ENCODE measurements at regions not wholly inside any gene's neighbourhood (a gene's known extent, or its start where the extent isn't known, plus 50 kb on each side); places are given as distances from the start of the nearest gene placed in this dataset.

DNA sequence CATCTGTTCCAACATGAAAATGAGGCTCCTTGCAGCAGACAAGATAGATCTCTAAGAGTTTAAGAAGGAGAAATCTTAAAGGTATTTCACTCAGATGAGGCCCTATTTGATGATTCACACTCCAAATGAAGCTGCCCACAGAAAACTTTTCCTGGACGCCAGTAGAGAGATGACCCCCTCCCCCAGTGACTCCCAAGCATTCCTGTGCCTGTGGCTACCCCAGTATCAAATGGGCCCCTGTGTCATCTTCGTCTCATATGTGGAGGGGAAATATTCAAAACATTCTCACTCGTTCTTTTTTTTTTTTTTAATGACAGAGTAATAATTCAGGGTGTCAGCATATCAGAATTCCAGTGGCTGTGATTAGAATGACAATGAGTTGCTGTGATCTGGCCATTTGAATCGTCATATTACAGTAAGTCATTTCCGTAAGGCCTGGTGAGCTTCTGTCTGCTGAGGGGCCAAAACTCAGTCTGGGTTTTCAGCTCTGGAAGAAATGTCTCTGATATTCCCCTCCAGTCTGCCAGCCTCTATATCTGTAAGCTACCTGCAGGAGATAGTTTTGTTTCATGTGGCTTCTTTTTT is 194.7 kb downstream of the URI1 start:
- CTCF ChIA-PET = no interaction called here
- SMC1A ChIA-PET (ENCODE audit: uncharacterized antibody, unreplicated experiment) = no interaction called here
- POLR2A ChIA-PET = no interaction called here
- Histone ChIP-seq H3K4me3 (no peak overlapping the region), H4K20me1 (ENCODE audit: control insufficient read depth, insufficient read depth) (no peaks in the 10 kb centered on the region), H3K36me3 (ENCODE audit: control insufficient read depth in 2 of 2, insufficient read depth in 2 of 2, low read length in 1 of 2) (no peaks in the 10 kb centered on the region), H3K4me1 (ENCODE audit: control insufficient read depth, insufficient read depth, low read length) (no peaks in the 10 kb centered on the region), H3K79me2 (ENCODE audit: control insufficient read depth, insufficient read depth, low read length) (no peaks in the 10 kb centered on the region), H3K4me2 (ENCODE audit: control insufficient read depth, insufficient read depth) (no peak overlapping the region), H2AFZ (ENCODE audit: control insufficient read depth, low read depth, low read length) (no peak overlapping the region), H3K9me3 (replicated peaks; ENCODE audit: control insufficient read depth, insufficient read depth, low read length) (no peaks in the 10 kb centered on the region), H3K27ac (ENCODE audit: control insufficient read depth, insufficient read depth) (no peak overlapping the region), H3K9ac (ENCODE audit: control insufficient read depth, insufficient read depth, low read length) (no peak overlapping the region), H3K27me3 (replicated peaks in 1 of 2; ENCODE audit: control insufficient read depth in 2 of 2, insufficient read depth in 2 of 2, low read length in 1 of 2) (no peaks in the 10 kb centered on the region; a peak in 1 of 4 replicates)
- ATAC-seq (no peak), FAIRE-seq (no peak), DNase-seq (ENCODE audit: low read depth, low spot score) (no peak)
- RAD21 ChIA-PET (ENCODE audit: unreplicated experiment) = no interaction called here
- intact Hi-C loops (cut with micrococcal nuclease; ENCODE audit: unreplicated experiment) (no loop called here), in situ Hi-C loops (cut with MboI) (no loop called here)
- BruUV-seq (replicated peaks) = no TSS peak
- WGBS (ENCODE audit: insufficient coverage, insufficient replicate concordance, low lambda C conversion rate, missing lambda C conversion rate) = 4% methylated on average over 5 of the region's 5 CpGs
- TF ChIP-seq, protein P1, sequence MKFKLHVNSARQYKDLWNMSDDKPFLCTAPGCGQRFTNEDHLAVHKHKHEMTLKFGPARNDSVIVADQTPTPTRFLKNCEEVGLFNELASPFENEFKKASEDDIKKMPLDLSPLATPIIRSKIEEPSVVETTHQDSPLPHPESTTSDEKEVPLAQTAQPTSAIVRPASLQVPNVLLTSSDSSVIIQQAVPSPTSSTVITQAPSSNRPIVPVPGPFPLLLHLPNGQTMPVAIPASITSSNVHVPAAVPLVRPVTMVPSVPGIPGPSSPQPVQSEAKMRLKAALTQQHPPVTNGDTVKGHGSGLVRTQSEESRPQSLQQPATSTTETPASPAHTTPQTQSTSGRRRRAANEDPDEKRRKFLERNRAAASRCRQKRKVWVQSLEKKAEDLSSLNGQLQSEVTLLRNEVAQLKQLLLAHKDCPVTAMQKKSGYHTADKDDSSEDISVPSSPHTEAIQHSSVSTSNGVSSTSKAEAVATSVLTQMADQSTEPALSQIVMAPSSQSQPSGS (IDR thresholded peaks at IDR 0.05; ENCODE audit: low read length) = no peak
- TF ChIP-seq CHD1 (IDR thresholded peaks at IDR 0.05; ENCODE audit: low read depth, low read length) (no peak), POLR2AphosphoS2 (IDR thresholded peaks at IDR 0.05; ENCODE audit: low read depth, low read length) (no peak), BRCA1 (IDR thresholded peaks at IDR 0.05; ENCODE audit: low read depth, low read length) (no peak), CBX5 (IDR thresholded peaks at IDR 0.05; ENCODE audit: low read depth) (no peak), GATAD2B (conservative IDR thresholded peaks at IDR 0.05; ENCODE audit: low read depth) (no peak), LARP7 (IDR thresholded peaks at IDR 0.05) (no peak), JUND (IDR thresholded peaks at IDR 0.05; ENCODE audit: low read depth, low read length) (no peak), ZBTB40 (IDR thresholded peaks at IDR 0.05; ENCODE audit: borderline replicate concordance) (no peak), RELA (IDR thresholded peaks at IDR 0.05; ENCODE audit: borderline replicate concordance, partially characterized antibody) (no peak)
- TF ChIP-seq, protein P2, sequence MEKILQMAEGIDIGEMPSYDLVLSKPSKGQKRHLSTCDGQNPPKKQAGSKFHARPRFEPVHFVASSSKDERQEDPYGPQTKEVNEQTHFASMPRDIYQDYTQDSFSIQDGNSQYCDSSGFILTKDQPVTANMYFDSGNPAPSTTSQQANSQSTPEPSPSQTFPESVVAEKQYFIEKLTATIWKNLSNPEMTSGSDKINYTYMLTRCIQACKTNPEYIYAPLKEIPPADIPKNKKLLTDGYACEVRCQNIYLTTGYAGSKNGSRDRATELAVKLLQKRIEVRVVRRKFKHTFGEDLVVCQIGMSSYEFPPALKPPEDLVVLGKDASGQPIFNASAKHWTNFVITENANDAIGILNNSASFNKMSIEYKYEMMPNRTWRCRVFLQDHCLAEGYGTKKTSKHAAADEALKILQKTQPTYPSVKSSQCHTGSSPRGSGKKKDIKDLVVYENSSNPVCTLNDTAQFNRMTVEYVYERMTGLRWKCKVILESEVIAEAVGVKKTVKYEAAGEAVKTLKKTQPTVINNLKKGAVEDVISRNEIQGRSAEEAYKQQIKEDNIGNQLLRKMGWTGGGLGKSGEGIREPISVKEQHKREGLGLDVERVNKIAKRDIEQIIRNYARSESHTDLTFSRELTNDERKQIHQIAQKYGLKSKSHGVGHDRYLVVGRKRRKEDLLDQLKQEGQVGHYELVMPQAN (conservative IDR thresholded peaks at IDR 0.05) = no peak
- TF ChIP-seq, protein P3, sequence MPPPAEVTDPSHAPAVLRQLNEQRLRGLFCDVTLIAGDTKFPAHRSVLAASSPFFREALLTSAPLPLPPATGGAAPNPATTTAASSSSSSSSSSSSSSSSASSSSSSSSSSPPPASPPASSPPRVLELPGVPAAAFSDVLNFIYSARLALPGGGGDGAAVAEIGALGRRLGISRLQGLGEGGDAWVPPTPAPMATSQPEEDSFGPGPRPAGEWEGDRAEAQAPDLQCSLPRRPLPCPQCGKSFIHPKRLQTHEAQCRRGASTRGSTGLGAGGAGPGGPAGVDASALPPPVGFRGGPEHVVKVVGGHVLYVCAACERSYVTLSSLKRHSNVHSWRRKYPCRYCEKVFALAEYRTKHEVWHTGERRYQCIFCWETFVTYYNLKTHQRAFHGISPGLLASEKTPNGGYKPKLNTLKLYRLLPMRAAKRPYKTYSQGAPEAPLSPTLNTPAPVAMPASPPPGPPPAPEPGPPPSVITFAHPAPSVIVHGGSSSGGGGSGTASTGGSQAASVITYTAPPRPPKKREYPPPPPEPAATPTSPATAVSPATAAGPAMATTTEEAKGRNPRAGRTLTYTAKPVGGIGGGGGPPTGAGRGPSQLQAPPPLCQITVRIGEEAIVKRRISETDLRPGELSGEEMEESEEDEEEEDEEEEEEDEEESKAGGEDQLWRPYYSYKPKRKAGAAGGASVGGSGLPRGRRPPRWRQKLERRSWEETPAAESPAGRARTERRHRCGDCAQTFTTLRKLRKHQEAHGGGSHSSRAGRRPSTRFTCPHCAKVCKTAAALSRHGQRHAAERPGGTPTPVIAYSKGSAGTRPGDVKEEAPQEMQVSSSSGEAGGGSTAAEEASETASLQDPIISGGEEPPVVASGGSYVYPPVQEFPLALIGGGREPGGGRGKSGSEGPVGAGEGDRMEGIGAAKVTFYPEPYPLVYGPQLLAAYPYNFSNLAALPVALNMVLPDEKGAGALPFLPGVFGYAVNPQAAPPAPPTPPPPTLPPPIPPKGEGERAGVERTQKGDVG (CRISPR knock-in tag; IDR thresholded peaks at IDR 0.05) = no peak
- TF ChIP-seq, protein P4, sequence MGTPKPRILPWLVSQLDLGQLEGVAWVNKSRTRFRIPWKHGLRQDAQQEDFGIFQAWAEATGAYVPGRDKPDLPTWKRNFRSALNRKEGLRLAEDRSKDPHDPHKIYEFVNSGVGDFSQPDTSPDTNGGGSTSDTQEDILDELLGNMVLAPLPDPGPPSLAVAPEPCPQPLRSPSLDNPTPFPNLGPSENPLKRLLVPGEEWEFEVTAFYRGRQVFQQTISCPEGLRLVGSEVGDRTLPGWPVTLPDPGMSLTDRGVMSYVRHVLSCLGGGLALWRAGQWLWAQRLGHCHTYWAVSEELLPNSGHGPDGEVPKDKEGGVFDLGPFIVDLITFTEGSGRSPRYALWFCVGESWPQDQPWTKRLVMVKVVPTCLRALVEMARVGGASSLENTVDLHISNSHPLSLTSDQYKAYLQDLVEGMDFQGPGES (IDR thresholded peaks at IDR 0.05) = no peak
